HG02798 (cell line): ENCODE measurements at regions not wholly inside any gene's neighbourhood (a gene's known extent, or its start where the extent isn't known, plus 50 kb on each side); places are given as distances from the start of the nearest gene placed in this dataset.

Experiments
- ATAC-seq: cut with Tn5 transposase; IDR thresholded peaks from one replicate; pipeline ENCODE4 v1.9.1; 2021; ENCODE audit warnings: mild to moderate bottlenecking; ENCODE audit not compliant: unreplicated experiment, poor library complexity

DNA sequence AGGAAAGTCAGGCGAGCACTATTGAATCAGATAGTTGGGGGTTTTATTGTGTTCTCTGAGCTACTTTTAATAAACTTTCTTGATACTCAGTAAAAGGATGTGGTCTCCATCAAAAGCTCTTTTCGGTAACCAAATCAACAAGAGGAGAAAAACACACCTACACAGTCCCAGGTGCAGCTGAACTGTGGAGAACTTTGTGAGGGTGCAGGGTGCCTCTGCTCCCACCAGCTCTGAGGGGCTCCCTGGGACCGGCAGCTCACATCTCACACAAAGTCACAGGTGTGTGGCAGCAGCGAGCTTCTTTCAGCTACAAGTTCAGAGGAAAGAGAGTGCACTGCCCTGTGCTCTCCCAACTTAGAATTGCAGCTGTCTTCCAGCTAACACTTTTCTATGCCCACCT lies 650.4 kb downstream of the RNF144A start:
- ATAC-seq: no peak

DNA sequence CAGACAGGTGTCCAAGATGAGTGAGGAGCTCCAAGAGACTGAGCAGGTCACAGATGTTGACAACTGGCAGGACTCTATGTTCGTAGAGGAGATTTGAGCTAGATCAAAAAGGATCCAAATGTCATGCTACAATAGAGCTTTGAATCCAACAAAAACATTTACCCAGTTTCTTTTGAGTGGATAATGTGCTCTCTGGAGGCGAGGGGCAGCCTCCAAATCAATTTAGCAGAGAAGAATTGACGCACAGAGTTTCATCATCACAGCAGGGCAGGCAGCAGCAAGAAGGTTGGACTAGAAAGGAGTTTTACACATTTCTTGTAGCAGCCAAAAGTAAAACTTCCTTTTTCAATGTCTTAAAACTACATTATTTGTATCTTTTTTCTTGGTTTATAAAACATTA lies 653.0 kb downstream of the RNF144A start:
- ATAC-seq: no peak

DNA sequence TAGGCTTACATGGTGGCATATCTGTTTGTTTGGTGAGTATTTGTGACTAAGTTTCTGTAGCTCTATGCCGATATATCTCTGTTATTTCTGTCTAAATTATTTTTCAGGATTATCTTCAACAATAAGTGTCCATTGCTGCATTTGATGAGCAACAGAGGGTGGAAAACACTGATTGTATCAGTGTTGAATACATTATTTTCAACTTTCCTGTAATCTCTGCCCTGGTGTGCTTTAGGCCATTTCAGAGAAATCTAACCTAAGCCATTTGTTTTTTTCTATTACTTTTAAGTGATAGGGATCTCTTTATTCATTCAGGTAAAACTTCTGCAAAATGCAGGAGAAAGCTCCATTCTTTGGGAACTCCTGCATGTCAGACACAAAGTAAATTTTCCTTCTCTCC lies 654.5 kb downstream of the RNF144A start:
- no peak for ATAC-seq

DNA sequence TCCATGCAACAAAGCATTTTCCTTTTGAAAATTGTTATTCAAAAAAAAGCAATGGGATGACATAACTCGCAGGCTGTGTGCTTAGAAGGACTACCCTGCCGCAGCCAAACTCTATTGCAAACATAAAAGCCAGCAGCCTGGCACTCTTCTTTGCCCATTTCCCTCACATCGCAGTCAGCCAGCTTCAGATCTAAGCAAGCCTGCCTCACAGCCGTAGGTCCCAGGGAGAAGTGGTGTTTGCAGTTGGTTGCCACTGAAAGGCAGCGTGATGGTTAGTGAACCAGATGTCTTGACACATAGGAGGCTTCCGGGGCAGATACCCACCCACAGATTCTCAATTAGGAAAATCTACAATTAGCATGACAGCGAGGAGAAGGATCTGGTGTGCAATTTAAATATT lies 655.2 kb downstream of the RNF144A start:
- no peak for ATAC-seq

DNA sequence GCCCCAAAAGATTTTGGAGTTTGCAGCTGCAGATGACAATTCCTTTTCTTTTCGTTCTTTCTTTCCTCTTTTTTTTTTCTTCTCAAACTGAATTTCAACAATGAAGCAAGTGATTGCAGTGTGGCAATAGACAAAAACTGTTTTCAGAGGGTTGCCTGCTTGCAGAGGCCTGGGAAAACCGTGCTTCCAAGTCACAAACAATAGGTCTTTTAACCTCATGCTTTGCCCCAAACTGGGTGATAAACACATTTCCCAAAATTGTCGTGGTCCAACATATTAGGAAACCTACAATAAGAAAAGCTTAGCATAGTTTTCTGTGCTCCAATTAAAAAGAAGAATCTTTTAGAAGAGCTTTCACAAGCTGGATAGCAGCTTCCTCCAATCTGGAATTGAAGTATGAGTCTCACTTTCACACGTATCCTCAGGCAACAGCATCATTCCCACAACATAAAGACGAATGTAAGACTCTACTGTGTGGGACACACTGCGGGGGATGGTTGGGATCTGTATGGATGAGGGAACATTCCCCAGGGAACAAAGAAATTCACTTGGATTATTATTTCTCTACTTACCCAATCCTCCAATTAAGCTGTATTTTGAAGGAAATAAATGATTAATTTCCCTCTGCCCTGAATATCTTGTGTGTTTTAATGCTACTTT lies 656.1 kb downstream of the RNF144A start:
- no peak for ATAC-seq

DNA sequence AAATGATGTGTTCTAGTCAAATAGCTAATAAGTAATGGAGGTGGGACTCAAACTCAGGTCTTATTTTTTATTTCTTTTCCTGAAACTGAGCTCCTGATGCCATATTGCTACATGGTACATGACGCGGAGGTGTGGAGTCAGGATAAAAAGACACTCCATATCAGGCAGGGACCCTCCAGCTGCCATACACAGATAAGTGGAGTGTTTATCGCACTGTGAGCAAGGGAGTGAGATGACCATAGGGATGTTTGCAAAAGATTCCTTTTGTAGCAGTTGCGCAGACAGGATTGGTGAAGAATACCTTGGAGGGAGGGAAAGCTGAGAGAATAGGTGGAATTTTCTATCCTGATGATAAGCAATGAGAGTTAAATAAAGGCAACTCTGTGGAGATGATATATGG lies 657.2 kb downstream of the RNF144A start:
- no peak for ATAC-seq

DNA sequence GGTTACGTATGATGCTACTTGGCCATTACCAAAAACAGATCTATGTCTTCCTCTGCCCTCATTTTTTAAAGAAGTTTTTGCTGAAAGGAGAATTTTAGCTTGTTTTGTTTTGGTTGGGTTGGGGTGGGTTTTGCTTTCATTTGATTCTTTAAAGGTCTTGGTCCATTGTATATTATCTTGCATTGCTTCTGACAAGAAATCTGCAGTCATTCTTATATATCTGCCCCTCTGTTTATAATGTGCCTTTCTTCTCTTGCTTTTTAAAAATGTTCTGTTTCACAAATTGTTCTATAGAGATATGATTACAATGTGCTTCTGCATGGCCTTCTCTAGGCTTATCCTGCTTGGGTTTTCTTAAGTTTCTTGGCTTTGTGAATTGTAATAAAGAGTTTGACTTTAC lies 660.6 kb downstream of the RNF144A start:
- ATAC-seq: no peak

DNA sequence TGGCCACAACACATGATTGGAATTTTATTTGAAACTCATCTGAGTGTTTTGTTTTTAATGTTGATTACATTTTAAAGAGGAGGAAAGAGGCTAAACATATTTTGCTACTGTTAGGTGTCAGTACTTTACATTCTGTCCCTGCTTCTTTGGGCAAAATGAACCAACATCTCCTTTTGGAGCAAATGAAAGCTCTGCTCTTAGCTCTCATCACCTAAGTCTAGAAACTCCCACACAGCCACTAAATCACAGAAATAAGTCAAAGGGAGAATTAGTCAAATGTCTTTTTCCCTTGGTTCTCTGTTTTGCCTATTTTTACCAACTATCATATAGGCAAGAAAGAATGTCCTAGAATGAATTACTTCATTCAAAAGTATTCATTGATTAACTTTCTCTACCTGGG lies 666.8 kb downstream of the RNF144A start:
- ATAC-seq: no peak

DNA sequence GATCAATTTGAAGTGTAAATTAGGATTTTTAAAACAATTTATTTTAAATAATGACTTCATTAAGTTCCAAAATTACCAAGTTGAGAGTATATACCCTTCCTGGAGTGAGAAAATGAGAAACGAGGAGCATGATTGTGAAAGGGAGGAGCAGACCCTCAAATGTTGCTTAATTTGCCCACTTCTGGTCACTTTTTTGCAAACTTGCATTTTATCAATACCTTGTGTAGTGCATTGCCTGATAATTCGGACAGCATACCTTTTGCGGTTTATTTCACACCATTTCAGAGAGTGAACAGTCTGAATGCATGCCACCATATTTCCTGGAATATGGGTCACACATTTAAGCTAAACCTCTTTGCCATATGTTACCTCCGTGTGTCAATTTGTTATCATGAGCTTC lies 669.7 kb downstream of the RNF144A start:
- no peak for ATAC-seq

DNA sequence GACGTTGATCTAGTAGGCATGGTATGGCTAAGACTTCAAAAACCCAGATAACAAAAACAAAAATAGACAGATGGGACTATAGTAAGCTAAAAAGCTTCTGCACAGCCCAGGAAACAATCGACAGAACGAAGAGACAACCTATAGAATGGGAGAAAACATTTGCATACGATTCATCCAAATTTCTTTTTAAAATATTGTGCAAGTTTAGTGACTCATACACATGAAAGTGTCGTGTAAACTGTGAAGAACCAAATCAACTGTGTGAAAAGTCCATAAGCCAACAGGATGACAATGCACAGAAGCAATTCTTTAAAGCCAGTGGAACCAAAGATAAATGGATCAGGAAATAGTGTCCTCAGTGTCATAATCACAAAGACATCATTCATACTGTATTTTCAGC lies 671.1 kb downstream of the RNF144A start:
- ATAC-seq: no peak

DNA sequence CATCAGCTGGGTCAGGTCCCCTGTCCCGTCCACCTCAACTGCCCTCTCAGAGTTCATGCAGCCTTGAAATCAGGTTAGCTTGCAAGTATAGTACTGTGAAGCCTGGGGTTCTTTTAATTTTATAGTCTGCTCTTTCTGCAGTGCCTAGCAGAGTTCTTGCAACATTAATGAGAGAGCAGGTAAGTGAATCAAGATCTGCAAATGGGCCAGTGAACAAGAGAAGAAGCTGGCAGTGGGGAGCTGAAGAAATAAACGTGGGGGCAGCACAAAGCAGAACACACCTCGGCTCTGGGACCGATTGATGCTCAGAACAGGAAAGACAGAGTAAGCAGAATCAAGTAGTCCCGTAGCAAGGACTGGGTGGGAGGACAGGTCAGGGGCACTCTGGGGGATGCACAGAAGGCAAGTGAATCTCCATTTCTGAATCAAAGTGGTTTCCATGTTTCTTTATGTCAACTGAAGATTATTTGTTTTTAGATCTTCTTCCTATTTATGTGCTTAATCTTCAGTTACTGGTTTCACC lies 675.5 kb downstream of the RNF144A start:
- ATAC-seq: no peak

DNA sequence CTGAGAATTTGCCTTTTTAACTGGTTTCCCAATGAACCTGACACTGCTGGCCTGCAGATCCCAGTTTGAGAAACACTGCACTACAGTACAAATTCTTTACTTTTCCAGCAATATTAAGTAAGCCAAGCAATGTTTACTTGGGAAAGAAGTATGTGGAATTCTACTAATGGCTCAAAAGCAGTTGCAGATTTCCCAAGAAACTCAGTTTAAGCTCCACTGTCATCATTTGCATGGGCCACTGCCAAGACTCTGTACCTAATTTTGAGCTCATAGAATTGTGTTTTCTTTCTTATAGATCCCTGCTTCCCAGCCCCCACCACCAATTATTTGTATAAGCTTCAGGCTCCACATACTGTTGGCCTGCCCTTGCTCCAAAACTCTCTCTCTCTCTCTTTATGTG lies 676.1 kb downstream of the RNF144A start:
- ATAC-seq: no peak

DNA sequence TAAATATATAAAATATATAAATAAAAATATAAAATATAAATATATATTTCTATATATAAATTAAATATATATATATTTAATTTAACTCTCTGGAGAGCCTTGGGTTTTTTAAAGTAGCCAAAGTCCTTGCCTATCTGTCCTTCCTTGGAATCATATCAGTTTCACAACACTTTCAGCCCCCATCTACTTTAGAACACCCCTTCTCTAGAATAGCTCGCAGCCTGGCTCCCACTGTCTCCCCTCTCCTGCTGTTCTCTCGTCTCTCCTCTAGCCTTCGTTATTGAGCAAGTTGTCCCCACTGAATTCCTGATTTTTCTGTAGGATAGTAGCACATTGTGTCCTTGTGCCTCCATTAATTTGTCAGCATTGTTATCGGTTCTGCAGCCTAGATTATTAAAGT lies 677.0 kb downstream of the RNF144A start:
- ATAC-seq: no peak

DNA sequence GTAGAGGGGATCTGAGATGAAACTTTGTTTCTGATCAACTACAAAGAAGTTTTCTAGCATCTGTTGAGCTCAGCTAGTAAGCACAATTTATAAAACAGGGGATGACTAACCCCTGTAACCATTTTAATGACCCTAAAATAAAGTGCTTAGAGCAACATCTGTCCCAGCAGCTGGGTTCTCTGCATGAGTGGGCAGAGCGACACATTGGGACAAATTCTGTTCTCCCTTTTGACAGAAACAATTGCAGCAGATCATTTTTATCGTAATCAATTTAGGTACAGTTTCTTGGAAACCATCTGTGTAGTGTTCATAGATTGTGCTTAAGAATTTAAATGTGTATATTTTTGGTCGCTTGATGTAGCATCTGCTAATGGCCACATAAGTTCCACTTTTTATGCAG lies 678.0 kb downstream of the RNF144A start:
- no peak for ATAC-seq

DNA sequence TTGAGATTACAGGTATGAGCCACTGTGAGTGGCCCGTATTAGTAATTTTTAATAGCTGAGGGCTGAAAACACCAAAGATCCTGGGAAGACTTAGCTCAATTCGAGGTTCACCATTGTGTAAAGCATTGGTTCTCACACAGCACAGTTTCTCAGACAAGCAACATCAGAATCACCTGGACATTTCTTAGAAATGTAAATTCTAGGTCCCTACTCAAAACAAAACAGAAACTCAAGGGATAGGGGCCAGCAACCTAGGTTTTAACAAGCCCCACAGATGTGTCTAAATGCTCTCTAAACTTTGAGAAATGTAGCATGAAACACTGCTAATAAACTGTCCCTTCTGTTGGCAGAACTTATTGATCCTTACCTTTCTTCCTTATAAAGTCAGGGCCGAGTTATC lies 681.2 kb downstream of the RNF144A start:
- ATAC-seq: no peak

DNA sequence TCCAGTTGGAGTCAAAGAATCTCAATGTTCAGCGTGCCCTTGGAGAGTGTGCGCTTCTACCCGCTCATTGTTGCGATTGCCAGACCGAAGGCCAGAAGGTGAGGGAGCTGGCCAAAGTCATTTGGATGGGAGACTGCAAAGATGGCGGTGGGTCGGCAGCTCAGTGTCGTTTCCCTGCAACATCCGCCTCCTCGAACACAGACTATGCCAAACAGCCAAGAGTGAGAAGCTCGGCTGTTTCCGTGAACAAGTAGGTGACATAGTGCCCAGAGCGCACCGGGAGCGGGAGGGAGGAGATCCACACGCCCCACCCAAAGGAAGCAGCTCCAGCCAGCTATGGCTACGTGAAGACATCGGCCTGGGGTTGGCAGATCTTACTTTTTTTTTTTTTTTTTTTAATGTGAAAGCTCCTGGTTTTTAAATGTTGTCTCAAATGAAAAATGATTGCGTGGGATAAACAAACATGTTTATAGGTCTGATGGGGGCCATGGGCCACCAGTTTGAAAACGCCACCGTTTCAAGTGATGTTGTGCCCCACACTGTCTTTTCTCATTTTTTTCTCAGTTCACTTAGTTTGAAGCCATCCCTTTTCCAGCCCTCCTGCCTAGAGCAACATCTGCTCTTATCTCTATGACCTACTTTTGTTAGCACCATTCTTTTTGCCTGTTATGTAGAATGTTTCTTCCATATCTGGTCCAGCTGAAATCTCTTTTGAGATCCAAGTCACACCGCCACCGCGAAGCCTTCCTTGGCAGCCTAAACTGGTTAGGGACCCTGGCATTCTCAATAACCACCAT lies 682.4 kb downstream of the RNF144A start:
- ATAC-seq: no peak

DNA sequence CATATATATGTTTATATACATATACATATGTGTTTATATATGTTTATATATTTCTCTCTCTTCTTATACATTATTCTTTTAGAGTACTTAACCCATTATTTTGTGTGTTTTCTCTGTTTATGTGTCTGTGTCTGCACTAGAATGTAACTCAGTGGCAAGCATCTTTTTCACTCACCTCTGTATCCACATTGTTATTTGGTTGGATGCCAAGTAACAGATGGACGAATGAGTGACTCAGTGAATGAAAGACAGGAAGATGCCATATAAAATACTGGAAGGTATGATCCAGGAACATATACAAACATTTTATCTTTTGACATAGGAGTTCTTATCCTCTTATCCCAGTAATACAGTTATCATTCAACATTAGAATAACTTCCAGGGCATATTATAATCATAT lies 684.8 kb downstream of the RNF144A start:
- no peak for ATAC-seq

DNA sequence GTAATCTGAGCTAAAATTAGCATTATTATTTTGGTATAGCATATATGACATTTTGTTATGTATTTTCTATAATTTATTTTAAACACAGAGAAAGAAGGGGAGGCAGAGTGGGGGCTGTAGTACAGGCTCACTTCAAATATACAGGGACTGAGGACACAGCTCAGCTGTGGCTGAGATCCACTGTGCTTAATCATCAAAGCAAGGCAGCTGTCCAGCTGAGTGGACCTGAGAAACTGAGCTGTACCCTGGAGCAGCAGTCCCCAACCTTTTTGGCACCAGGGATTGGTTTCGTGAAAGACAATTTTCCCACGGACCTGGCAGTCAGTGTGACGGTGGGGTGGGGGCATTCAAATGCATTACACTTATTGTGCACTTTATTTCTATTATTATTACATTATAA lies 687.2 kb downstream of the RNF144A start:
- no peak for ATAC-seq

DNA sequence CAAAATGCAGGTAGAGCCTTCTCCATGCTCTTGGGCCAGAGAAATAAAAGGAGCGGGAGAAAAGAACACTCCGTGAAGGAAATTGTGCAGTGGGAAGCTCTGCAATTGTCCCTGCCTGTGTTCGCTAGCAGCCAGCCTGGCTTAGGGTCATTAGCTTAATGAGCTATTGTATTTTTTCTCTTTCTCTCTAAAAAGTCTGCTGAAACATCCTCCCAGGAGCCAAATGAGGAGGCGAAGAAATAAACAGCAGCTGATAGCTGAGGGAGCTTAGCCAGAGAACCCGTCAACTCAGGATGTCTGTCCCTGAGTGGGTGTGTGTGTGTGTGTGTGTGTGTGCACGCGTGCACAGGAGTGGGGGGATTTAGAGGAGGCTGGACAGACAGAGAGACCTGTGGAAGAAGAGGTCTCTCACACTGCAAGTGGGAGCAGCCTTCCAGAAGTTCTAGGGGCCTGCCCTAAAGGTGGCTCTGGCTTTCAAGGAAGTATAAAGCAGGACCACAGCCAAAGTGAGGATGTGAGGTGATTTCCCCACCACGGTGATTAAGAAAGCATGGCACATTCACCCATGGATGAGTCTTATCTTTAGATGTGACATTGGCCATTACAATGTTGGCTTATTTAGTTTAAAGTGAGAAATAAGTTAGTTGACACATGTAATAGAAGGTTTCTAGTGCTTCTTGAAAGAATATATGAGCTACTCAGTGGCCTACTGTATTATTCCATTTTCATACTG lies 690.4 kb downstream of the RNF144A start:
- no peak for ATAC-seq

DNA sequence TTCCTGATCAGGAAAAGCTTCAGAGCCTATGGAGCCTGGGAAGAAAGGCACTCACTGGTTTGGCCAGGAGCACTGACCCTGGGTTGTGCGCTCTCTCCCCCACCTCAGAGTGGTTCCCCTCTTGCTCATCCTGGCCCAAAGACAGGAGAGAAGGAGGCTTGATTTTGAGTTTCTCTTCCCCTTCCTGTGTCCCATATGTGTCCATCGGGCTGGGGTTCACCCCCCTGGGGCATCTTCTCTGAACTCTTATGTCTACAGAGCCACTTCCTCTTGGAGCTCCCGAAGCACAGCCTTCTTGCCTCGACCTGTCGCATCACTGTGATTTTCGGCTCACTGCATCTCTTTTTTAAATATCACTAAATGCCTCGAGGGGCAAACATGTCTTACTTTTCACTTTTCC lies 692.3 kb downstream of the RNF144A start:
- ATAC-seq: no peak

DNA sequence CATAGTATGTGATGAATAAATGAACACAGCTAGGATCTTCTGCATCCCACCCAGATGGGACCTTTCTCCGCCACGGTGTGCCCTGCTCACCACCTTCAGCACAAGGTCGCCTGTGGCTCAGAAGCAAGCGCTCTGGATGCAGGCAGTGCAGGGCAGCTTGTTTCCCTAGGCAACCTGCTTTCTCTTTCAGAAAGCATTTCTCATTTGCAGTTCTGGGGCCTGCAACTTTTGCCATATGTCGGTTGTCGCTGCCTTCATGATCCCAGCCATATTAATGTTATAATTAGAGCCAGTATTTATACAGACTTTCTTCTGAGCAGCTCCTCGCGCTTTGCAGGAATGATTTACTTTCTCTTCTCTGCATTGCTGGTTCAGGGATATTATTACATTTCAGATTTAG lies 692.8 kb downstream of the RNF144A start:
- ATAC-seq: no peak
